Upper lobe of left lung (tissue), 4 donors: ENCODE measurements at regions not wholly inside any gene's neighbourhood (a gene's known extent, or its start where the extent isn't known, plus 50 kb on each side); places are given as distances from the start of the nearest gene placed in this dataset.

Experiments
- POLR2A ChIP-seq, 4 donors: fragments of 450-650 bp; IDR thresholded peaks; one replicate each; pipeline ENCODE4 v1.5.1; 2016 to 2017; ENCODE audit warnings: antibody characterized with exemption in 4 of 4, mild to moderate bottlenecking in 2 of 4
- TF ChIP-seq, protein P1 (sequence below), 6 experiments: fragments of 450-650 bp in 4 of 6; fragments of 200-600 bp in 2 of 6; sonication (generic) in 2 of 6; IDR thresholded peaks; one replicate each; pipeline ENCODE4 v1.5.1; 2016 to 2019; ENCODE audit warnings: antibody characterized with exemption in 6 of 6

- TF ChIP-seq, protein P1, sequence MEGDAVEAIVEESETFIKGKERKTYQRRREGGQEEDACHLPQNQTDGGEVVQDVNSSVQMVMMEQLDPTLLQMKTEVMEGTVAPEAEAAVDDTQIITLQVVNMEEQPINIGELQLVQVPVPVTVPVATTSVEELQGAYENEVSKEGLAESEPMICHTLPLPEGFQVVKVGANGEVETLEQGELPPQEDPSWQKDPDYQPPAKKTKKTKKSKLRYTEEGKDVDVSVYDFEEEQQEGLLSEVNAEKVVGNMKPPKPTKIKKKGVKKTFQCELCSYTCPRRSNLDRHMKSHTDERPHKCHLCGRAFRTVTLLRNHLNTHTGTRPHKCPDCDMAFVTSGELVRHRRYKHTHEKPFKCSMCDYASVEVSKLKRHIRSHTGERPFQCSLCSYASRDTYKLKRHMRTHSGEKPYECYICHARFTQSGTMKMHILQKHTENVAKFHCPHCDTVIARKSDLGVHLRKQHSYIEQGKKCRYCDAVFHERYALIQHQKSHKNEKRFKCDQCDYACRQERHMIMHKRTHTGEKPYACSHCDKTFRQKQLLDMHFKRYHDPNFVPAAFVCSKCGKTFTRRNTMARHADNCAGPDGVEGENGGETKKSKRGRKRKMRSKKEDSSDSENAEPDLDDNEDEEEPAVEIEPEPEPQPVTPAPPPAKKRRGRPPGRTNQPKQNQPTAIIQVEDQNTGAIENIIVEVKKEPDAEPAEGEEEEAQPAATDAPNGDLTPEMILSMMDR (IDR thresholded peaks at IDR 0.05), result no peak
- TF ChIP-seq POLR2A (IDR thresholded peaks at IDR 0.05), result no peak
Observed at GRCh38 chr6:22667855-22668254, 98.5 kb downstream of the HDGFL1 start.
